ENCODE measurements at regions not wholly inside any gene's neighbourhood (a gene's known extent, or its start where the extent isn't known, plus 50 kb on each side); places are given as distances from the start of the nearest gene placed in this dataset.

- DNase-seq (ENCODE audit: low read depth in 2 of 2, low spot score in 1 of 2): no peak
Observed at GRCh38 chr5:155290937-155291336, 277.4 kb downstream of the KIF4B start.

- DNase-seq (ENCODE audit: low read depth in 2 of 2, low spot score in 1 of 2): no peak
Observed at GRCh38 chr5:155293605-155294178, 280.1 kb downstream of the KIF4B start.

GRCh38 chr5:155295111-155295510 is 281.6 kb downstream of the KIF4B start:
- no peak for DNase-seq (ENCODE audit: low read depth in 2 of 2, low spot score in 1 of 2)

- DNase-seq (ENCODE audit: low read depth in 2 of 2, low spot score in 1 of 2): no peak
Observed at GRCh38 chr5:155299386-155300005, 285.9 kb downstream of the KIF4B start.

GRCh38 chr5:155303120-155303519 is 289.6 kb downstream of the KIF4B start:
- DNase-seq (ENCODE audit: low read depth in 2 of 2, low spot score in 1 of 2): no peak

GRCh38 chr5:155307229-155307628 is 293.7 kb downstream of the KIF4B start:
- no peak for DNase-seq (ENCODE audit: low read depth in 2 of 2, low spot score in 1 of 2)

- DNase-seq (ENCODE audit: low read depth in 2 of 2, low spot score in 1 of 2): no peak
Observed at GRCh38 chr5:155308289-155308688, 294.7 kb downstream of the KIF4B start.

GRCh38 chr5:155309021-155309746 is 295.6 kb downstream of the KIF4B start:
- no peak for DNase-seq (ENCODE audit: low read depth in 2 of 2, low spot score in 1 of 2)

GRCh38 chr5:155311721-155312120 is 298.2 kb downstream of the KIF4B start:
- DNase-seq (ENCODE audit: low read depth in 2 of 2, low spot score in 1 of 2): no peak

- no peak for DNase-seq (ENCODE audit: low read depth in 2 of 2, low spot score in 1 of 2)
Observed at GRCh38 chr5:155313518-155313917, 300.0 kb downstream of the KIF4B start.

GRCh38 chr5:155316070-155316714 is 302.6 kb downstream of the KIF4B start:
- no peak for DNase-seq (ENCODE audit: low read depth in 2 of 2, low spot score in 1 of 2)

GRCh38 chr5:155332618-155333017 is 319.1 kb downstream of the KIF4B start:
- no peak for DNase-seq (ENCODE audit: low read depth in 2 of 2, low spot score in 1 of 2)

GRCh38 chr5:155342956-155343355 is 329.4 kb downstream of the KIF4B start:
- no peak for DNase-seq (ENCODE audit: low read depth in 2 of 2, low spot score in 1 of 2)

- no peak for DNase-seq (ENCODE audit: low read depth in 2 of 2, low spot score in 1 of 2)
Observed at GRCh38 chr5:155343468-155343867, 329.9 kb downstream of the KIF4B start.

- no peak for DNase-seq (ENCODE audit: low read depth in 2 of 2, low spot score in 1 of 2)
Observed at GRCh38 chr5:155353231-155353630, 339.7 kb downstream of the KIF4B start.

- DNase-seq (ENCODE audit: low read depth in 2 of 2, low spot score in 1 of 2): no peak
Observed at GRCh38 chr5:155366096-155366495, 352.5 kb downstream of the KIF4B start.

GRCh38 chr5:155367841-155368240 is 354.3 kb downstream of the KIF4B start:
- DNase-seq (ENCODE audit: low read depth in 2 of 2, low spot score in 1 of 2): no peak

GRCh38 chr5:155368490-155368889 is 354.9 kb downstream of the KIF4B start:
- no peak for DNase-seq (ENCODE audit: low read depth in 2 of 2, low spot score in 1 of 2)

GRCh38 chr5:155380480-155380879 is 366.9 kb downstream of the KIF4B start:
- DNase-seq (ENCODE audit: low read depth in 2 of 2, low spot score in 1 of 2): no peak

- no peak for DNase-seq (ENCODE audit: low read depth in 2 of 2, low spot score in 1 of 2)
Observed at GRCh38 chr5:155381654-155382053, 368.1 kb downstream of the KIF4B start.

- no peak for DNase-seq (ENCODE audit: low read depth in 2 of 2, low spot score in 1 of 2)
Observed at GRCh38 chr5:155389498-155389897, 375.9 kb downstream of the KIF4B start.

- no peak for DNase-seq (ENCODE audit: low read depth in 2 of 2, low spot score in 1 of 2)
Observed at GRCh38 chr5:155394727-155395126, 381.2 kb downstream of the KIF4B start.

Measured in stimulated activated CD8-positive, alpha-beta memory T cell treated with anti-CD3 and anti-CD28 coated beads, Interleukin-4, amount 100 ng/mL, for 4 hours (primary cell).